ENCODE measurements at regions not wholly inside any gene's neighbourhood (a gene's known extent, or its start where the extent isn't known, plus 50 kb on each side); places are given as distances from the start of the nearest gene placed in this dataset.
"Not testable (repeated sequence)": the region's sequence is repeated elsewhere in the genome, so short reads cannot be mapped to it uniquely, and the experiment has no call there.

GRCh38 chr1:79914896-79915295 is 908.4 kb upstream of the ADGRL4 start:
- no peaks in the 10 kb centered on the region for H3K4me1 ChIP-seq (ENCODE audit: control insufficient read depth, insufficient read depth, low read length)
- no peak for DNase-seq (ENCODE audit: low read depth)
- no peaks in the 10 kb centered on the region for H3K27me3 ChIP-seq (replicated peaks; ENCODE audit: control insufficient read depth, insufficient read depth, low read length)
- H3K9ac ChIP-seq (ENCODE audit: low read length), result no peak overlapping the region
- H3K36me3 ChIP-seq (ENCODE audit: control insufficient read depth, insufficient read depth, low read length, severe bottlenecking), result no peaks in the 10 kb centered on the region
- H3K4me3 ChIP-seq (ENCODE audit: low read length), result no peak overlapping the region
- peaks cover 2% of the 10 kb centered on the region for H3K9me3 ChIP-seq (ENCODE audit: control insufficient read depth, low read length)

- Histone ChIP-seq H3K36me3 (ENCODE audit: control insufficient read depth, insufficient read depth, low read length, severe bottlenecking) (no peaks in the 10 kb centered on the region), H3K4me3 (ENCODE audit: low read length) (no peak overlapping the region), H3K9ac (ENCODE audit: low read length) (no peak overlapping the region), H3K27me3 (replicated peaks; ENCODE audit: control insufficient read depth, insufficient read depth, low read length) (no peaks in the 10 kb centered on the region), H3K4me1 (ENCODE audit: control insufficient read depth, insufficient read depth, low read length) (no peaks in the 10 kb centered on the region), H3K9me3 (ENCODE audit: control insufficient read depth, low read length) (peaks cover 2% of the 10 kb centered on the region)
- DNase-seq (ENCODE audit: low read depth), result no peak
Measured at GRCh38 chr1:79912813-79913212, 906.3 kb upstream of the ADGRL4 start.

GRCh38 chr1:79903321-79903720 is 896.8 kb upstream of the ADGRL4 start:
- Histone ChIP-seq H3K4me3 (ENCODE audit: low read length) (no peak overlapping the region), H3K9ac (ENCODE audit: low read length) (no peak overlapping the region), H3K36me3 (ENCODE audit: control insufficient read depth, insufficient read depth, low read length, severe bottlenecking) (no peaks in the 10 kb centered on the region), H3K4me1 (ENCODE audit: control insufficient read depth, insufficient read depth, low read length) (peaks cover 9% of the 10 kb centered on the region), H3K9me3 (ENCODE audit: control insufficient read depth, low read length) (no peaks in the 10 kb centered on the region), H3K27me3 (replicated peaks; ENCODE audit: control insufficient read depth, insufficient read depth, low read length) (no peaks in the 10 kb centered on the region)
- no peak for DNase-seq (ENCODE audit: low read depth)

- Histone ChIP-seq H3K4me1 (ENCODE audit: control insufficient read depth, insufficient read depth, low read length) (peaks cover 13% of the 10 kb centered on the region), H3K9me3 (ENCODE audit: control insufficient read depth, low read length) (no peaks in the 10 kb centered on the region)
- no peak for DNase-seq (ENCODE audit: low read depth)
Measured at GRCh38 chr1:79902418-79902817, 895.9 kb upstream of the ADGRL4 start.

GRCh38 chr1:79899914-79900313 is 893.4 kb upstream of the ADGRL4 start:
- peak; percentile 79 for DNase-seq (ENCODE audit: low read depth)
- H3K4me1 ChIP-seq (ENCODE audit: control insufficient read depth, insufficient read depth, low read length), result peaks cover 28% of the 10 kb centered on the region
- no peak overlapping the region for H3K4me3 ChIP-seq (ENCODE audit: low read length)
- H3K9ac ChIP-seq (ENCODE audit: low read length), result no peak overlapping the region
- H3K27me3 ChIP-seq (replicated peaks; ENCODE audit: control insufficient read depth, insufficient read depth, low read length), result no peaks in the 10 kb centered on the region
- H3K36me3 ChIP-seq (ENCODE audit: control insufficient read depth, insufficient read depth, low read length, severe bottlenecking), result no peaks in the 10 kb centered on the region
- no peaks in the 10 kb centered on the region for H3K9me3 ChIP-seq (ENCODE audit: control insufficient read depth, low read length)

More at GRCh38 chr1:79902418-79902817, 895.9 kb upstream of the ADGRL4 start:
- H3K9ac ChIP-seq (ENCODE audit: low read length), result no peak overlapping the region
- H3K36me3 ChIP-seq (ENCODE audit: control insufficient read depth, insufficient read depth, low read length, severe bottlenecking), result no peaks in the 10 kb centered on the region
- no peaks in the 10 kb centered on the region for H3K27me3 ChIP-seq (replicated peaks; ENCODE audit: control insufficient read depth, insufficient read depth, low read length)
- no peak overlapping the region for H3K4me3 ChIP-seq (ENCODE audit: low read length)

- H3K36me3 ChIP-seq (ENCODE audit: control insufficient read depth, insufficient read depth, low read length, severe bottlenecking), result no peaks in the 10 kb centered on the region
- H3K9me3 ChIP-seq (ENCODE audit: control insufficient read depth, low read length), result no peaks in the 10 kb centered on the region
- DNase-seq (ENCODE audit: low read depth), result no peak
- H3K27me3 ChIP-seq (replicated peaks; ENCODE audit: control insufficient read depth, insufficient read depth, low read length), result no peaks in the 10 kb centered on the region
- no peak overlapping the region for H3K4me3 ChIP-seq (ENCODE audit: low read length)
- peaks cover 28% of the 10 kb centered on the region for H3K4me1 ChIP-seq (ENCODE audit: control insufficient read depth, insufficient read depth, low read length)
- no peak overlapping the region for H3K9ac ChIP-seq (ENCODE audit: low read length)
Measured at GRCh38 chr1:79896140-79896539, 889.6 kb upstream of the ADGRL4 start.

GRCh38 chr1:79895573-79895972 is 889.0 kb upstream of the ADGRL4 start:
- Histone ChIP-seq H3K9ac (ENCODE audit: low read length) (no peak overlapping the region), H3K4me3 (ENCODE audit: low read length) (no peak overlapping the region), H3K36me3 (ENCODE audit: control insufficient read depth, insufficient read depth, low read length, severe bottlenecking) (no peaks in the 10 kb centered on the region), H3K27me3 (replicated peaks; ENCODE audit: control insufficient read depth, insufficient read depth, low read length) (no peaks in the 10 kb centered on the region), H3K4me1 (ENCODE audit: control insufficient read depth, insufficient read depth, low read length) (peaks cover 28% of the 10 kb centered on the region), H3K9me3 (ENCODE audit: control insufficient read depth, low read length) (no peaks in the 10 kb centered on the region)
- DNase-seq (ENCODE audit: low read depth), result no peak

- not testable (repeated sequence) for H3K27me3 ChIP-seq (replicated peaks; ENCODE audit: control insufficient read depth, insufficient read depth, low read length); H3K4me3 ChIP-seq (ENCODE audit: low read length); DNase-seq (ENCODE audit: low read depth); H3K36me3 ChIP-seq (ENCODE audit: control insufficient read depth, insufficient read depth, low read length, severe bottlenecking); H3K9me3 ChIP-seq (ENCODE audit: control insufficient read depth, low read length); H3K9ac ChIP-seq (ENCODE audit: low read length)
- peaks cover 20% of the 10 kb centered on the region for H3K4me1 ChIP-seq (ENCODE audit: control insufficient read depth, insufficient read depth, low read length)
Measured at GRCh38 chr1:79894129-79894528, 887.6 kb upstream of the ADGRL4 start.

- DNase-seq (ENCODE audit: low read depth), result no peak
- no peak overlapping the region for H3K9ac ChIP-seq (ENCODE audit: low read length)
- H3K4me3 ChIP-seq (ENCODE audit: low read length), result no peak overlapping the region
- no peaks in the 10 kb centered on the region for H3K36me3 ChIP-seq (ENCODE audit: control insufficient read depth, insufficient read depth, low read length, severe bottlenecking)
- H3K27me3 ChIP-seq (replicated peaks; ENCODE audit: control insufficient read depth, insufficient read depth, low read length), result no peaks in the 10 kb centered on the region
- H3K9me3 ChIP-seq (ENCODE audit: control insufficient read depth, low read length), result peaks cover 3% of the 10 kb centered on the region
- H3K4me1 ChIP-seq (ENCODE audit: control insufficient read depth, insufficient read depth, low read length), result peaks cover 2% of the 10 kb centered on the region
Measured at GRCh38 chr1:79887059-79887458, 880.5 kb upstream of the ADGRL4 start.

GRCh38 chr1:79885101-79885500 is 878.6 kb upstream of the ADGRL4 start:
- no peaks in the 10 kb centered on the region for H3K36me3 ChIP-seq (ENCODE audit: control insufficient read depth, insufficient read depth, low read length, severe bottlenecking)
- no peak for DNase-seq (ENCODE audit: low read depth)
- H3K27me3 ChIP-seq (replicated peaks; ENCODE audit: control insufficient read depth, insufficient read depth, low read length), result no peaks in the 10 kb centered on the region
- no peak overlapping the region for H3K4me3 ChIP-seq (ENCODE audit: low read length)
- H3K9ac ChIP-seq (ENCODE audit: low read length), result no peak overlapping the region
- H3K9me3 ChIP-seq (ENCODE audit: control insufficient read depth, low read length), result peaks cover 3% of the 10 kb centered on the region
- H3K4me1 ChIP-seq (ENCODE audit: control insufficient read depth, insufficient read depth, low read length), result peaks cover 2% of the 10 kb centered on the region

GRCh38 chr1:79877086-79877485 is 870.6 kb upstream of the ADGRL4 start:
- H3K27me3 ChIP-seq (replicated peaks; ENCODE audit: control insufficient read depth, insufficient read depth, low read length), result no peaks in the 10 kb centered on the region
- peaks cover 15% of the 10 kb centered on the region for H3K9me3 ChIP-seq (ENCODE audit: control insufficient read depth, low read length)
- H3K9ac ChIP-seq (ENCODE audit: low read length), result no peak overlapping the region
- no peak for DNase-seq (ENCODE audit: low read depth)
- H3K4me3 ChIP-seq (ENCODE audit: low read length), result no peak overlapping the region
- H3K4me1 ChIP-seq (ENCODE audit: control insufficient read depth, insufficient read depth, low read length), result no peaks in the 10 kb centered on the region
- no peaks in the 10 kb centered on the region for H3K36me3 ChIP-seq (ENCODE audit: control insufficient read depth, insufficient read depth, low read length, severe bottlenecking)

- DNase-seq (ENCODE audit: low read depth), result no peak
- no peaks in the 10 kb centered on the region for H3K4me1 ChIP-seq (ENCODE audit: control insufficient read depth, insufficient read depth, low read length)
- no peaks in the 10 kb centered on the region for H3K36me3 ChIP-seq (ENCODE audit: control insufficient read depth, insufficient read depth, low read length, severe bottlenecking)
- no peaks in the 10 kb centered on the region for H3K27me3 ChIP-seq (replicated peaks; ENCODE audit: control insufficient read depth, insufficient read depth, low read length)
- no peak overlapping the region for H3K9ac ChIP-seq (ENCODE audit: low read length)
- no peak overlapping the region for H3K4me3 ChIP-seq (ENCODE audit: low read length)
- H3K9me3 ChIP-seq (ENCODE audit: control insufficient read depth, low read length), result peaks cover 15% of the 10 kb centered on the region
Measured at GRCh38 chr1:79875187-79875586, 868.7 kb upstream of the ADGRL4 start.

All from adipocyte (in vitro differentiated cells).